ENCODE measurements at regions not wholly inside any gene's neighbourhood (a gene's known extent, or its start where the extent isn't known, plus 50 kb on each side); places are given as distances from the start of the nearest gene placed in this dataset.

- Histone ChIP-seq H4K91ac (replicated peaks; ENCODE audit: insufficient read length, low read length) (no peak overlapping the region), H4K8ac (ENCODE audit: extremely low read depth, insufficient read depth, low read length) (no peak overlapping the region), H3K27me3 (replicated peaks in 1 of 4; ENCODE audit: control insufficient read depth in 3 of 4, extremely low read depth in 1 of 4, insufficient read depth in 3 of 4, low read length in 3 of 4) (peaks cover 0 to 1% (median 0%) of the 10 kb centered on the region in 4 experiments; a peak in 1 of 7 replicates), H3K79me2 (ENCODE audit: control insufficient read depth in 1 of 2, insufficient read depth in 2 of 2, low read length in 2 of 2) (no peaks in the 10 kb centered on the region), H2BK20ac (ENCODE audit: low read length) (no peak overlapping the region), H2AFZ (ENCODE audit: low read length) (no peak overlapping the region), H3K9me3 (ENCODE audit: insufficient read depth in 2 of 2, low read depth in 1 of 2, low read length in 1 of 2) (no peaks in the 10 kb centered on the region), H2AK5ac (ENCODE audit: low read depth, low read length) (no peak overlapping the region), H3K23ac (ENCODE audit: insufficient read length) (no peak overlapping the region), H2BK12ac (ENCODE audit: low read depth, low read length) (no peak overlapping the region), H3K4me3 (ENCODE audit: extremely low read depth in 1 of 4, insufficient read depth in 2 of 4, low read depth in 3 of 4, low read length in 4 of 4) (no peak overlapping the region), H3K23me2 (ENCODE audit: low read depth, low read length) (no peaks in the 10 kb centered on the region), H2BK15ac (ENCODE audit: low read length) (no peak overlapping the region), H3K4ac (replicated peaks; ENCODE audit: insufficient read length, low read depth, low read length) (no peak overlapping the region), H3K79me1 (ENCODE audit: low read depth, low read length) (no peaks in the 10 kb centered on the region), H2BK5ac (ENCODE audit: low read depth, low read length) (no peak overlapping the region), H3K4me2 (ENCODE audit: insufficient read depth in 1 of 2, low read depth in 2 of 2, low read length in 2 of 2) (no peak overlapping the region), H3K56ac (replicated peaks; ENCODE audit: insufficient read length, low read depth, low read length) (no peak overlapping the region), H3K27ac (ENCODE audit: low read depth, low read length) (no peak overlapping the region), H3K36me3 (ENCODE audit: control insufficient read depth in 2 of 4, insufficient read depth in 4 of 4, low read length in 3 of 4) (no peaks in the 10 kb centered on the region), H3K4me1 (replicated peaks in 1 of 4; ENCODE audit: control insufficient read depth in 3 of 4, insufficient read depth in 4 of 4, low read length in 3 of 4) (peaks cover 0 to 3% (median under 1%) of the 10 kb centered on the region in 4 experiments; a peak in 1 of 7 replicates), H4K5ac (ENCODE audit: insufficient read length, low read depth, low read length) (no peak overlapping the region), H3K18ac (ENCODE audit: extremely low read depth, low read length) (no peak overlapping the region), H4K20me1 (replicated peaks in 1 of 2; ENCODE audit: control insufficient read depth in 1 of 2, insufficient read depth in 2 of 2, low read length in 2 of 2) (no peaks in the 10 kb centered on the region), H2BK120ac (replicated peaks; ENCODE audit: low read depth, low read length) (no peak overlapping the region), H3K14ac (ENCODE audit: insufficient read length) (no peak overlapping the region), H3K9ac (replicated peaks in 1 of 4; ENCODE audit: extremely low read depth in 1 of 4, low read depth in 3 of 4, low read length in 3 of 4) (no peak overlapping the region)
- WGBS, 2 experiments (ENCODE audit: extremely low coverage in 1 of 2, insufficient coverage in 1 of 2, insufficient read length in 1 of 2, insufficient replicate concordance in 2 of 2, low coverage in 1 of 2, low lambda C conversion rate in 2 of 2, missing lambda C conversion rate in 1 of 2): 91% methylated on average over 1 of the region's 1 CpG; no CpG with 5 or more reads in 1 of the 2 experiments
- POLR2A ChIA-PET (ENCODE audit: partially characterized antibody): no interaction called here
- CTCF ChIA-PET (ENCODE audit: partially characterized antibody): no interaction called here
- DNase-seq (ENCODE audit: low read depth in 1 of 2, low spot score in 2 of 2) (no peak), FAIRE-seq (no peak)
- TF ChIP-seq SAP30 (IDR thresholded peaks at IDR 0.05; ENCODE audit: insufficient read depth, insufficient replicate concordance, low read length): no peak
- no peak for TF ChIP-seq SIX5 (IDR thresholded peaks at IDR 0.05; ENCODE audit: low read depth, low read length)
- TF ChIP-seq, protein P1, sequence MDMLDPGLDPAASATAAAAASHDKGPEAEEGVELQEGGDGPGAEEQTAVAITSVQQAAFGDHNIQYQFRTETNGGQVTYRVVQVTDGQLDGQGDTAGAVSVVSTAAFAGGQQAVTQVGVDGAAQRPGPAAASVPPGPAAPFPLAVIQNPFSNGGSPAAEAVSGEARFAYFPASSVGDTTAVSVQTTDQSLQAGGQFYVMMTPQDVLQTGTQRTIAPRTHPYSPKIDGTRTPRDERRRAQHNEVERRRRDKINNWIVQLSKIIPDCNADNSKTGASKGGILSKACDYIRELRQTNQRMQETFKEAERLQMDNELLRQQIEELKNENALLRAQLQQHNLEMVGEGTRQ (IDR thresholded peaks at IDR 0.05; ENCODE audit: low read length): no peak
- no peak for TF ChIP-seq RNF2 (IDR thresholded peaks at IDR 0.05; ENCODE audit: borderline replicate concordance, low read depth, low read length, missing control alignments, poor library complexity, severe bottlenecking)
- no peak for TF ChIP-seq KDM4A (IDR thresholded peaks at IDR 0.05; ENCODE audit: low read depth, low read length, severe bottlenecking)
These were observed 219.4 kb upstream of the ROBO2 start for GRCh38 chr3:76820481-76820880.

Data from H1 (cell line).